Activated naive CD8-positive, alpha-beta T cell treated with anti-CD3 and anti-CD28 coated beads for 36 hours (primary cell): ENCODE measurements at regions not wholly inside any gene's neighbourhood (a gene's known extent, or its start where the extent isn't known, plus 50 kb on each side); places are given as distances from the start of the nearest gene placed in this dataset.
"Not testable (repeated sequence)": the region's sequence is repeated elsewhere in the genome, so short reads cannot be mapped to it uniquely, and the experiment has no call there.

Experiments
- DNase-seq: peaks from one replicate; pipeline ENCODE4 v3.0.0; 2021
- H3K27ac Mint-ChIP-seq: one replicate; pipeline ENCODE4 v1.8.0; 2022; ENCODE audit warnings: mild to moderate bottlenecking, moderate library complexity, mixed read lengths
- H3K27me3 Mint-ChIP-seq: one replicate; pipeline ENCODE4 v1.8.0; 2022; ENCODE audit warnings: mild to moderate bottlenecking, mixed read lengths
- H3K36me3 Mint-ChIP-seq: one replicate; pipeline ENCODE4 v1.8.0; 2021; ENCODE audit warnings: mild to moderate bottlenecking, mixed read lengths
- H3K4me1 Mint-ChIP-seq: one replicate; pipeline ENCODE4 v1.8.0; 2021; ENCODE audit warnings: mixed read lengths
- H3K4me3 Mint-ChIP-seq: one replicate; pipeline ENCODE4 v1.8.0; 2022; ENCODE audit warnings: mild to moderate bottlenecking, moderate library complexity, mixed read lengths
- H3K9me3 Mint-ChIP-seq: one replicate; pipeline ENCODE4 v1.8.0; 2022; ENCODE audit warnings: mixed read lengths

- Mint-ChIP-seq H3K9me3 (no peaks in the 10 kb centered on the region), H3K4me3 (no peak overlapping the region), H3K27me3 (peaks cover 7% of the 10 kb centered on the region), H3K27ac (no peak overlapping the region), H3K4me1 (no peaks in the 10 kb centered on the region), H3K36me3 (no peaks in the 10 kb centered on the region)
- DNase-seq, result no peak
These were observed 228.6 kb upstream of the RBBP8 start for GRCh38 chr18:22704586-22704918.

GRCh38 chr18:22705328-22705727 is 227.8 kb upstream of the RBBP8 start:
- no peak overlapping the region for H3K4me3 Mint-ChIP-seq
- H3K27me3 Mint-ChIP-seq, result peaks cover 4% of the 10 kb centered on the region
- H3K27ac Mint-ChIP-seq, result no peak overlapping the region
- no peaks in the 10 kb centered on the region for H3K36me3 Mint-ChIP-seq
- no peaks in the 10 kb centered on the region for H3K4me1 Mint-ChIP-seq
- no peaks in the 10 kb centered on the region for H3K9me3 Mint-ChIP-seq
- no peak for DNase-seq

- H3K27me3 Mint-ChIP-seq, DNase-seq, H3K27ac Mint-ChIP-seq, H3K9me3 Mint-ChIP-seq, H3K36me3 Mint-ChIP-seq, H3K4me1 Mint-ChIP-seq, H3K4me3 Mint-ChIP-seq: not testable (repeated sequence)
These were observed 227.1 kb upstream of the RBBP8 start for GRCh38 chr18:22706025-22706424.

GRCh38 chr18:22709288-22710060 is 223.7 kb upstream of the RBBP8 start:
- no peaks in the 10 kb centered on the region for H3K4me1 Mint-ChIP-seq
- H3K36me3 Mint-ChIP-seq, result no peaks in the 10 kb centered on the region
- DNase-seq, result no peak
- no peak overlapping the region for H3K4me3 Mint-ChIP-seq
- H3K27ac Mint-ChIP-seq, result no peak overlapping the region
- peaks cover 3% of the 10 kb centered on the region for H3K27me3 Mint-ChIP-seq
- no peaks in the 10 kb centered on the region for H3K9me3 Mint-ChIP-seq

- H3K27me3 Mint-ChIP-seq, result peaks cover 3% of the 10 kb centered on the region
- no peak for DNase-seq
- H3K9me3 Mint-ChIP-seq, result no peaks in the 10 kb centered on the region
- H3K27ac Mint-ChIP-seq, result no peak overlapping the region
- H3K4me1 Mint-ChIP-seq, result no peaks in the 10 kb centered on the region
- H3K36me3 Mint-ChIP-seq, result no peaks in the 10 kb centered on the region
- no peak overlapping the region for H3K4me3 Mint-ChIP-seq
These were observed 222.4 kb upstream of the RBBP8 start for GRCh38 chr18:22710673-22711191.

- Mint-ChIP-seq H3K4me3 (no peak overlapping the region), H3K27me3 (peaks cover 3% of the 10 kb centered on the region), H3K9me3 (no peaks in the 10 kb centered on the region), H3K4me1 (no peaks in the 10 kb centered on the region), H3K27ac (no peak overlapping the region), H3K36me3 (no peaks in the 10 kb centered on the region)
- no peak for DNase-seq
These were observed 221.9 kb upstream of the RBBP8 start for GRCh38 chr18:22711192-22711685.

- Mint-ChIP-seq H3K27me3 (peaks cover 5% of the 10 kb centered on the region), H3K9me3 (no peaks in the 10 kb centered on the region), H3K36me3 (no peaks in the 10 kb centered on the region), H3K27ac (no peak overlapping the region), H3K4me3 (no peak overlapping the region), H3K4me1 (no peaks in the 10 kb centered on the region)
- no peak for DNase-seq
These were observed 219.6 kb upstream of the RBBP8 start for GRCh38 chr18:22713511-22713910.

- not testable (repeated sequence) for H3K4me1 Mint-ChIP-seq, H3K4me3 Mint-ChIP-seq, H3K36me3 Mint-ChIP-seq, H3K27ac Mint-ChIP-seq, DNase-seq, H3K9me3 Mint-ChIP-seq, H3K27me3 Mint-ChIP-seq
These were observed 215.6 kb upstream of the RBBP8 start for GRCh38 chr18:22717536-22717935.

GRCh38 chr18:22723221-22723620 is 209.9 kb upstream of the RBBP8 start:
- H3K36me3 Mint-ChIP-seq, result no peaks in the 10 kb centered on the region
- H3K27me3 Mint-ChIP-seq, result peaks cover 10% of the 10 kb centered on the region
- DNase-seq, result no peak
- no peak overlapping the region for H3K27ac Mint-ChIP-seq
- no peaks in the 10 kb centered on the region for H3K9me3 Mint-ChIP-seq
- H3K4me3 Mint-ChIP-seq, result no peak overlapping the region
- H3K4me1 Mint-ChIP-seq, result no peaks in the 10 kb centered on the region

GRCh38 chr18:22723773-22724172 is 209.4 kb upstream of the RBBP8 start:
- Mint-ChIP-seq H3K4me1 (no peaks in the 10 kb centered on the region), H3K36me3 (no peaks in the 10 kb centered on the region), H3K27ac (no peak overlapping the region), H3K27me3 (peaks cover 12% of the 10 kb centered on the region), H3K9me3 (no peaks in the 10 kb centered on the region), H3K4me3 (no peak overlapping the region)
- DNase-seq, result no peak

GRCh38 chr18:22726469-22726868 is 206.7 kb upstream of the RBBP8 start:
- Mint-ChIP-seq H3K36me3 (no peaks in the 10 kb centered on the region), H3K27ac (no peak overlapping the region), H3K4me3 (no peak overlapping the region), H3K9me3 (no peaks in the 10 kb centered on the region), H3K4me1 (no peaks in the 10 kb centered on the region), H3K27me3 (peaks cover 13% of the 10 kb centered on the region)
- DNase-seq, result no peak

GRCh38 chr18:22728016-22728415 is 205.1 kb upstream of the RBBP8 start:
- Mint-ChIP-seq H3K4me1 (no peaks in the 10 kb centered on the region), H3K4me3 (no peak overlapping the region), H3K36me3 (no peaks in the 10 kb centered on the region), H3K9me3 (no peaks in the 10 kb centered on the region), H3K27me3 (peaks cover 15% of the 10 kb centered on the region), H3K27ac (no peak overlapping the region)
- DNase-seq, result no peak

GRCh38 chr18:22728481-22729105 is 204.5 kb upstream of the RBBP8 start:
- no peaks in the 10 kb centered on the region for H3K4me1 Mint-ChIP-seq
- no peak overlapping the region for H3K27ac Mint-ChIP-seq
- H3K36me3 Mint-ChIP-seq, result no peaks in the 10 kb centered on the region
- no peaks in the 10 kb centered on the region for H3K9me3 Mint-ChIP-seq
- DNase-seq, result no peak
- no peak overlapping the region for H3K4me3 Mint-ChIP-seq
- peaks cover 15% of the 10 kb centered on the region for H3K27me3 Mint-ChIP-seq

GRCh38 chr18:22731398-22731797 is 201.7 kb upstream of the RBBP8 start:
- H3K27ac Mint-ChIP-seq, result no peak overlapping the region
- H3K27me3 Mint-ChIP-seq, result peaks cover 15% of the 10 kb centered on the region
- no peak overlapping the region for H3K4me3 Mint-ChIP-seq
- H3K36me3 Mint-ChIP-seq, result no peaks in the 10 kb centered on the region
- no peaks in the 10 kb centered on the region for H3K9me3 Mint-ChIP-seq
- no peaks in the 10 kb centered on the region for H3K4me1 Mint-ChIP-seq
- no peak for DNase-seq

GRCh38 chr18:22734105-22734661 is 198.9 kb upstream of the RBBP8 start:
- H3K27me3 Mint-ChIP-seq, result peaks cover 3% of the 10 kb centered on the region
- no peak overlapping the region for H3K27ac Mint-ChIP-seq
- no peaks in the 10 kb centered on the region for H3K36me3 Mint-ChIP-seq
- H3K4me1 Mint-ChIP-seq, result peaks cover under 1% of the 10 kb centered on the region
- no peaks in the 10 kb centered on the region for H3K9me3 Mint-ChIP-seq
- DNase-seq, result no peak
- H3K4me3 Mint-ChIP-seq, result no peak overlapping the region
